A549 (cell line): ENCODE measurements at regions not wholly inside any gene's neighbourhood (a gene's known extent, or its start where the extent isn't known, plus 50 kb on each side); places are given as distances from the start of the nearest gene placed in this dataset.

Source experiments
- ATAC-seq, 2 experiments: fragments of 200-7000 bp in 1 of 2; fragments of >200 bp in 1 of 2; cut with Nextera tagmentation in 1 of 2; cut with Tn5 transposase in 1 of 2; 3 replicates each; pipeline versions ENCODE4 v1.8.0 to v1.9.1; 2018 to 2020; ENCODE audit warnings: mild to moderate bottlenecking in 1 of 2, moderate library complexity in 1 of 2
- CTCF ChIA-PET: fragments of 300-600 bp; sonication (Branson Sonifier 250); formaldehyde crosslinking; extraction: SDS; loops from one replicate; lab custom pipeline; 2021; ENCODE audit warnings: antibody characterized with exemption, inconsistent platforms; lab: Yijun Ruan, JAX
- POLR2A ChIA-PET: fragments of 350-600 bp; formaldehyde crosslinking; extraction: SDS; loops from one replicate; lab custom pipeline; 2021; ENCODE audit warnings: antibody characterized with exemption, inconsistent platforms; lab: Yijun Ruan, JAX
- DNase-seq, 2 experiments: peaks; one replicate each; pipeline versions ENCODE4 v3.0.0 to v3.0.0-alpha.2; 2011 to 2016; ENCODE audit warnings: low read depth in 1 of 2, low spot score in 1 of 2
- FAIRE-seq: peaks from 2 replicates; lab custom pipeline; 2011; peaks lifted over from hg19 to GRCh38; lab: Jason Lieb, UNC
- H3K27ac ChIP-seq, 2 experiments: fragments of >200 bp; sonication (Bioruptor Twin); formaldehyde crosslinking; 3 replicates each; pipeline ENCODE4 v1.5.1; 2016 to 2017
- H3K4me1 ChIP-seq: fragments of >200 bp; sonication (Bioruptor Twin); formaldehyde crosslinking; 3 replicates; pipeline ENCODE4 v1.6.1; 2016
- H3K4me2 ChIP-seq: fragments of >200 bp; sonication (Bioruptor Twin); formaldehyde crosslinking; 3 replicates; pipeline ENCODE4 v1.6.1; 2016
- H3K4me3 ChIP-seq: fragments of >200 bp; sonication (Bioruptor Twin); formaldehyde crosslinking; 3 replicates; pipeline ENCODE4 v1.5.1; 2016
- H3K9me3 ChIP-seq: fragments of >200 bp; sonication (Bioruptor Twin); formaldehyde crosslinking; 3 replicates; pipeline ENCODE4 v1.6.1; 2016
- CBX2 ChIP-seq: fragments of 200-600 bp; sonication (generic); IDR thresholded peaks from 2 replicates; pipeline ENCODE4 v1.6.1; 2016; ENCODE audit warnings: low read depth, mild to moderate bottlenecking, borderline replicate concordance
- CBX8 ChIP-seq: fragments of 200-600 bp; sonication (generic); IDR thresholded peaks from 2 replicates; pipeline ENCODE4 v1.6.1; 2016
- CHD4 ChIP-seq: fragments of 200-600 bp; sonication (generic); IDR thresholded peaks from 2 replicates; pipeline ENCODE4 v1.6.1; 2016; ENCODE audit warnings: antibody characterized with exemption, mild to moderate bottlenecking, borderline replicate concordance
- CTCF ChIP-seq: fragments of >200 bp; sonication (Bioruptor Twin); formaldehyde crosslinking; IDR thresholded peaks from 3 replicates; pipeline ENCODE4 v1.5.1; 2016
- EHF ChIP-seq: fragments of 250-450 bp; sonication (Bioruptor Pico); IDR thresholded peaks from 2 replicates; pipeline ENCODE4 v1.5.0; 2020; ENCODE audit warnings: mild to moderate bottlenecking
- EP300 ChIP-seq, 2 experiments: fragments of >200 bp; sonication (Bioruptor Twin); formaldehyde crosslinking; IDR thresholded peaks; 2 replicates in 1 of 2; 3 replicates in 1 of 2; pipeline ENCODE4 v1.6.1; 2016 to 2017
- ESRRA ChIP-seq: fragments of 150-350 bp; IDR thresholded peaks from 2 replicates; pipeline ENCODE4 v1.6.1; 2014; ENCODE audit warnings: mild to moderate bottlenecking, low read length, borderline replicate concordance
- HDAC2 ChIP-seq: fragments of 200-600 bp; sonication (generic); IDR thresholded peaks from 2 replicates; pipeline ENCODE4 v1.6.1; 2016
- HES2 ChIP-seq: fragments of >200 bp; sonication (Bioruptor Twin); formaldehyde crosslinking; IDR thresholded peaks from 2 replicates; pipeline ENCODE4 v1.6.1; 2016
- HEYL ChIP-seq: fragments of 250-450 bp; sonication (Bioruptor Pico); IDR thresholded peaks from 2 replicates; pipeline ENCODE4 v1.8.0; 2021; ENCODE audit warnings: mild to moderate bottlenecking, moderate library complexity
- HMGXB4 ChIP-seq: fragments of 250-450 bp; sonication (Bioruptor Pico); IDR thresholded peaks from 2 replicates; pipeline ENCODE4 v1.5.0; 2021; ENCODE audit warnings: mild to moderate bottlenecking, moderate library complexity, borderline replicate concordance
- HOXB13 ChIP-seq: fragments of 250-450 bp; sonication (Bioruptor Pico); IDR thresholded peaks from 2 replicates; pipeline ENCODE4 v1.5.0; 2020; ENCODE audit warnings: low read depth, mild to moderate bottlenecking, moderate library complexity
- HOXB5 ChIP-seq: fragments of 250-450 bp; sonication (Bioruptor Pico); IDR thresholded peaks from 2 replicates; pipeline ENCODE4 v1.5.0; 2020; ENCODE audit warnings: mild to moderate bottlenecking, moderate library complexity
- JUNB ChIP-seq: fragments of >200 bp; sonication (Bioruptor Twin); formaldehyde crosslinking; IDR thresholded peaks from 2 replicates; pipeline ENCODE4 v1.6.1; 2016
- MAX ChIP-seq: IDR thresholded peaks from 2 replicates; pipeline ENCODE4 v1.6.1; 2012
- MAZ ChIP-seq: fragments of 150-350 bp; IDR thresholded peaks from 2 replicates; pipeline ENCODE4 v1.6.1; 2014; ENCODE audit warnings: antibody characterized with exemption, low read depth, low read length, borderline replicate concordance
- PHF8 ChIP-seq: fragments of 200-600 bp; sonication (generic); IDR thresholded peaks from 2 replicates; pipeline ENCODE4 v1.6.1; 2016; ENCODE audit warnings: low read depth, mild to moderate bottlenecking, antibody characterized with exemption, moderate library complexity, borderline replicate concordance
- POLR2AphosphoS2 ChIP-seq: conservative IDR thresholded peaks from 2 replicates; pipeline ENCODE4 v1.6.1; 2012; ENCODE audit warnings: low read length, improper control_type of control experiment, inconsistent platforms
- RAD21 ChIP-seq, 2 experiments: fragments of >200 bp in 1 of 2; sonication (Bioruptor Twin) in 1 of 2; formaldehyde crosslinking in 1 of 2; IDR thresholded peaks in 1 of 2; conservative IDR thresholded peaks in 1 of 2; 2 replicates in 1 of 2; 3 replicates in 1 of 2; pipeline ENCODE4 v1.6.1; 2012 to 2018; ENCODE audit warnings: inconsistent platforms in 1 of 2
- RARB ChIP-seq: fragments of 250-450 bp; sonication (Bioruptor Pico); IDR thresholded peaks from 2 replicates; pipeline ENCODE4 v1.8.0; 2021; ENCODE audit warnings: mild to moderate bottlenecking, moderate library complexity
- SREBF2 ChIP-seq: fragments of 450-650 bp; IDR thresholded peaks from 2 replicates; pipeline ENCODE4 v1.6.1; 2014; ENCODE audit warnings: mild to moderate bottlenecking, moderate library complexity
- ZFP36 ChIP-seq: fragments of 450-650 bp; IDR thresholded peaks from 2 replicates; pipeline ENCODE4 v1.6.1; 2014; ENCODE audit warnings: borderline replicate concordance; ENCODE audit not compliant: partially characterized antibody
- ZSCAN20 ChIP-seq: fragments of 250-450 bp; sonication (Bioruptor Pico); IDR thresholded peaks from 2 replicates; pipeline ENCODE4 v1.8.0; 2022; ENCODE audit warnings: mild to moderate bottlenecking, moderate library complexity
- WGBS: methylation state at CpG from one replicate; pipeline ENCODE4 v1.1.6; 2017; ENCODE audit errors: missing lambda C conversion rate; 5-methylcytosine and 5-hydroxymethylcytosine counted together
- TF ChIP-seq, protein P1 (sequence below): fragments of 250-450 bp; sonication (Bioruptor Pico); IDR thresholded peaks from 2 replicates; pipeline ENCODE4 v1.5.0; 2020; ENCODE audit warnings: low read depth, mild to moderate bottlenecking, moderate library complexity
- TF ChIP-seq, protein P2 (sequence below): fragments of >200 bp; sonication (Bioruptor Twin); formaldehyde crosslinking; IDR thresholded peaks from 3 replicates; pipeline ENCODE4 v1.6.1; 2016
- TF ChIP-seq, protein P3 (sequence below): IDR thresholded peaks from 2 replicates; pipeline ENCODE4 v1.6.1; 2012; ENCODE audit warnings: low read depth, borderline replicate concordance

- TF ChIP-seq, protein P1, sequence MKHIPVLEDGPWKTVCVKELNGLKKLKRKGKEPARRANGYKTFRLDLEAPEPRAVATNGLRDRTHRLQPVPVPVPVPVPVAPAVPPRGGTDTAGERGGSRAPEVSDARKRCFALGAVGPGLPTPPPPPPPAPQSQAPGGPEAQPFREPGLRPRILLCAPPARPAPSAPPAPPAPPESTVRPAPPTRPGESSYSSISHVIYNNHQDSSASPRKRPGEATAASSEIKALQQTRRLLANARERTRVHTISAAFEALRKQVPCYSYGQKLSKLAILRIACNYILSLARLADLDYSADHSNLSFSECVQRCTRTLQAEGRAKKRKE (CRISPR knock-in tag), result no peak
- TF ChIP-seq HOXB5 (CRISPR knock-in tag) (no peak), CHD4 (no peak), ZSCAN20 (CRISPR knock-in tag) (no peak), RARB (CRISPR knock-in tag) (no peak), PHF8 (no peak), MAZ (no peak), POLR2AphosphoS2 (no peak), HDAC2 (no peak), EP300 (IDR thresholded peaks at IDR 0.05) (no peak), HES2 (no peak), MAX (no peak)
- TF ChIP-seq, protein P2, sequence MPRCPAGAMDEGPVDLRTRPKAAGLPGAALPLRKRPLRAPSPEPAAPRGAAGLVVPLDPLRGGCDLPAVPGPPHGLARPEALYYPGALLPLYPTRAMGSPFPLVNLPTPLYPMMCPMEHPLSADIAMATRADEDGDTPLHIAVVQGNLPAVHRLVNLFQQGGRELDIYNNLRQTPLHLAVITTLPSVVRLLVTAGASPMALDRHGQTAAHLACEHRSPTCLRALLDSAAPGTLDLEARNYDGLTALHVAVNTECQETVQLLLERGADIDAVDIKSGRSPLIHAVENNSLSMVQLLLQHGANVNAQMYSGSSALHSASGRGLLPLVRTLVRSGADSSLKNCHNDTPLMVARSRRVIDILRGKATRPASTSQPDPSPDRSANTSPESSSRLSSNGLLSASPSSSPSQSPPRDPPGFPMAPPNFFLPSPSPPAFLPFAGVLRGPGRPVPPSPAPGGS, result no peak
- no peak overlapping the region for H3K27ac ChIP-seq
- no peak overlapping the region for H3K4me2 ChIP-seq
- POLR2A ChIA-PET, result no interaction called here
- ATAC-seq (no peak), DNase-seq (no peak), FAIRE-seq (no peak)
- no peaks in the 10 kb centered on the region for H3K4me1 ChIP-seq
- CTCF ChIA-PET, result no interaction called here
- WGBS, result 14% methylated on average over 2 of the region's 2 CpGs
- H3K9me3 ChIP-seq, result no peaks in the 10 kb centered on the region
- no peak overlapping the region for H3K4me3 ChIP-seq
These were observed 264.4 kb downstream of the HACE1 start for GRCh38 chr6:104595311-104595820.

- 13% methylated on average over 2 of the region's 2 CpGs for WGBS
- H3K27ac ChIP-seq, result no peak overlapping the region
- H3K4me2 ChIP-seq, result no peak overlapping the region
- DNase-seq, result no peak
- no peaks in the 10 kb centered on the region for H3K4me1 ChIP-seq
- H3K4me3 ChIP-seq, result no peak overlapping the region
- CTCF ChIA-PET, result interaction anchor here (1.0 kb wide), 1 partner anchor 58 kb away, joined by 5 read pairs; no protein-coding TSS in a partner anchor
- ATAC-seq, result no peak
- no peak for FAIRE-seq
- no peaks in the 10 kb centered on the region for H3K9me3 ChIP-seq
- POLR2A ChIA-PET, result no interaction called here
- no peak for TF ChIP-seq HOXB13
- no peak for TF ChIP-seq RAD21 (conservative IDR thresholded peaks at IDR 0.05 in 1 of 2, IDR thresholded peaks at IDR 0.05 in 1 of 2)
- no peak for TF ChIP-seq SREBF2
- TF ChIP-seq MAZ, result no peak
- TF ChIP-seq JUNB, result no peak
- no peak for TF ChIP-seq HEYL
- TF ChIP-seq HES2, result no peak
- no peak for TF ChIP-seq HMGXB4 (CRISPR knock-in tag)
- TF ChIP-seq EHF (CRISPR knock-in tag), result no peak
- TF ChIP-seq, protein P3, sequence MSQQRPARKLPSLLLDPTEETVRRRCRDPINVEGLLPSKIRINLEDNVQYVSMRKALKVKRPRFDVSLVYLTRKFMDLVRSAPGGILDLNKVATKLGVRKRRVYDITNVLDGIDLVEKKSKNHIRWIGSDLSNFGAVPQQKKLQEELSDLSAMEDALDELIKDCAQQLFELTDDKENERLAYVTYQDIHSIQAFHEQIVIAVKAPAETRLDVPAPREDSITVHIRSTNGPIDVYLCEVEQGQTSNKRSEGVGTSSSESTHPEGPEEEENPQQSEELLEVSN, result no peak
- no peak for TF ChIP-seq ZFP36
- TF ChIP-seq CBX2, result no peak
- no peak for TF ChIP-seq CBX8
- TF ChIP-seq ZSCAN20 (CRISPR knock-in tag), result no peak
- no peak for TF ChIP-seq ESRRA
- TF ChIP-seq CTCF, result no peak
- TF ChIP-seq PHF8, result no peak
These were observed 268.0 kb downstream of the HACE1 start for GRCh38 chr6:104591573-104592334.
